ENCODE measurements at regions not wholly inside any gene's neighbourhood (a gene's known extent, or its start where the extent isn't known, plus 50 kb on each side); places are given as distances from the start of the nearest gene placed in this dataset.
"Not testable (repeated sequence)": the region's sequence is repeated elsewhere in the genome, so short reads cannot be mapped to it uniquely, and the experiment has no call there.

DNA sequence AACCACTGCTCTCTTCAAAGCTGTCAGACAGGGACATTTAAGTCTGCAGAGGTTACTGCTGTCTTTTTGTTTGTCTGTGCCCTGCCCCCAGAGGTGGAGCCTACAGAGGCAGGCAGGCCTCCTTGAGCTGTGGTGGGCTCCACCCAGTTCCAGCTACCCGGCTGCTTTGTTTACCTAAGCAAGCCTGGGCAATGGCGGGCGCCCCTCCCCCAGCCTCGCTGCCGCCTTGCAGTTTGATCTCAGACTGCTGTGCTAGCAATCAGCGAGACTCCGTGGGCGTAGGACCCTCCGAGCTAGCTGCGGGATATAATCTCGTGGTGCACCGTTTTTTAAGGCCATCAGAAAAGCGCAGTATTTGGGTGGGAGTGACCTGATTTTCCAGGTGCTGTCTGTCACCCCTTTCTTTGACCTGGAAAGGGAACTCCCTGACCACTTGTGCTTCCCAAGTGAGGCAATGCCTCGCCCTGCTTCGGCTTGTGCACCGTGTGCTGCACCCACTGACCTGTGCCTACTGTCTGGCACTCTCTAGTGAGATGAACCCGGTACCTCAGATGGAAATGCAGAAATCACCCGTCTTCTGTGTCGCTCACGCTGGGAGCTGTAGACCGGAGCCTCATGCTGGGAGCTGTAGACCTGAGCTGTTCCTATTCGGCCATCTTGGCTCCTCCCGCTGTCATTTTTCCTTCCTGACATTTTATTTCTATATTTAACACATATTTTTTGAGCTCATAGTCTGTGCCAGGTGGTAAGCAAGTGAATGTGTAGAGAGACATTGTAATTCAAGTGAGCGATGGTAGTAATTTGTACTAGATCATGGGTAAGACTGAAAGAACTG is 551.5 kb downstream of the RAB38 start:
- DNase-seq: not testable (repeated sequence)

DNA sequence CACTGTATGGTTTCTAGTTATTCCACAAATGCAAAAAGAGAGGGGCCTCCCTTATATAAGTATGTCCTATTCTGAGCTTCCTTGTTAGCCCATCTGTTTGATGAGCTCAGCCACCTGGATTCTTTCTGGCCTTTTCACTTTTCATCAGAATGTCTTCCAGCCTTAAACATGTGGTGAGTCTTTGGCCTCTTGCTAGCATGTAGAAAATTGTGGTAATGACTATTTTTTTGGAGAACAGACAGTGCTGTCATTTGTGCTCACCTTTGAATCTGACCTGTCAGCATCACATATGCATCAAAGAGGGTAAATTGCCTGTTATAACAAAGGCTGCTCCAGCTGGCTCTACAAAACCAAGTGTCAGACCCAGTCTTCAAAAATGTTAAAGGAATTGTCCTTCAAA is 558.7 kb downstream of the RAB38 start:
- no peak for DNase-seq

- DNase-seq: no peak
Measured at GRCh38 chr11:87604350-87604749, 566.6 kb downstream of the TMEM135 start.

- DNase-seq: no peak
Measured at GRCh38 chr11:87603887-87604286, 566.2 kb downstream of the TMEM135 start.

GRCh38 chr11:87602776-87603175 is 565.0 kb downstream of the TMEM135 start:
- DNase-seq: no peak

DNA sequence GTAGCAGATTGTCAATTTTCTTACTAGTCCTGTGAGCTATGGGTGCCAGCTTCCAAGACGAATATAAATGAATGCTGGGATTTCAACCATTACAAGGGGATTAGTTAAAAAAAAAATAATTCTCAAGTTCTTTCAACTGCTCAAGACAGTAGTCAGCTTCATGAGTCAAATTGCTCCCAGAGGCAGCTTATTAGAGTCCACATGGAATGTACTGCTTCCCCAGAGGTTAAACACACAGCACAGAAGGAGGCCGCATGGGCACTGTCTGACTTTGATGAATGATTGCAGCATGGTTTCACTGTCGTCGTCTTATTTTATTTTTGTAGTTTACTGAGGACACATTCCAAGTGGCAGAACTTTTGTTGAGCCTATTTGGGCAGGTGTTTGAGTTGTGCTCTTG is 563.2 kb downstream of the TMEM135 start:
- no peak for DNase-seq

GRCh38 chr11:87597725-87598124 is 560.0 kb downstream of the TMEM135 start:
- no peak for DNase-seq

- no peak for DNase-seq
Measured at GRCh38 chr11:87596176-87596575, 558.4 kb downstream of the TMEM135 start.

- no peak for DNase-seq
Measured at GRCh38 chr11:87589082-87589481, 551.3 kb downstream of the TMEM135 start.

DNA sequence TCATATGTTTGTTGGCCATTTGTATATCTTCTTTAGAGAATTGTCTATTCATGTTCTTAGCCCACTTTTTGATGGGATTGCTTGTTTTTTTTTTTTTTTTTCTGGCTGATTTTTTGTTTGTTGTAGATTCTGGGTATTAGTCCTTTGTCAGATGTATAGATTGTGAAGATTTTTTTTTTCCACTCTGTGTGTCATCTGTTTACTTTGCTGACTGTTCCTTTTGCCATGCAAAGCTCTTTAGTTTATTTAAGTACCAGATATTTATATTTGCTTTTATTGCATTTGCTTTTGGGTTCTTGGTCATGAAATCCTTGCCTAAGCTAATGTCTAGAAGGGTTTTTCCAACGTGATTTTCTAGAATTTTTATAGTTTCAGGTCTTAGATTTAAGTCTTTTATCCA is 547.9 kb downstream of the TMEM135 start:
- DNase-seq: not testable (repeated sequence)

DNA sequence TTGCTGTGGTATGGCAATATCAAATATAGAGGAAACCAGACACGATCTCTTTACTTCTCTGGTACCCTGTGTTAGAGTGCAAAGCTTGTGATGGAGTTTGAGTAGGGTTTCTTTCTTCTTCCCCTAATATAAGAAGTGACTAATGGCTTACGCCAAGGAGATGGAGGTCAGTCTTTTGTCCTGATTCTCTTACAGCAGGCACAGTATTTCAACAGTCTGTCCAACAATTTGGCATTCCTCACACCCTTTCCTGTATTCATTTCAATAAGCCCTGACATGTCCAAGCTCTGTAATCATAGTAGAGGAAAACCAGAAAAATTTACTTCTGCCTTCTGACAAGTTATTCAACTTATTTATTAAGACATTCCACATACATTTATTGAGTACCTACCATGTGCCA is 546.2 kb downstream of the TMEM135 start:
- DNase-seq: no peak

DNA sequence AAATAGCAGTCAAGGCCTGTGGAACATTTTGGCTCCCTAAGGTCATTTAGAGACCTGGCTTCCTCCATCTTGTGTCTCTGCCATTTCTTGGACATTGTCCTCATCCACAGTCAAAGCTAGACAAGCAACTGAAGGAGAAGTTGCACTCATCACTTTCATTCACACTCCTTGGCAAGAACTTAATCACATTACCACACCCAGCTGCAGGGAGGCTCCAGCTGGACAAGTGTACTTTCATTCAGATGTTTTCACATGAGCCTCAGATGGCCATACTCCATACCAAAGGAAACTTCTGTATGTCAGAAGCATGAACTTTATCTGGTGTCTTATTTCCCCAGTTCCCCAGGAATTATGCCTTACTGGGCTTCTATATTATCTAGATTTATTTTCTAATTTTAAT is 537.4 kb downstream of the TMEM135 start:
- no peak for DNase-seq

DNA sequence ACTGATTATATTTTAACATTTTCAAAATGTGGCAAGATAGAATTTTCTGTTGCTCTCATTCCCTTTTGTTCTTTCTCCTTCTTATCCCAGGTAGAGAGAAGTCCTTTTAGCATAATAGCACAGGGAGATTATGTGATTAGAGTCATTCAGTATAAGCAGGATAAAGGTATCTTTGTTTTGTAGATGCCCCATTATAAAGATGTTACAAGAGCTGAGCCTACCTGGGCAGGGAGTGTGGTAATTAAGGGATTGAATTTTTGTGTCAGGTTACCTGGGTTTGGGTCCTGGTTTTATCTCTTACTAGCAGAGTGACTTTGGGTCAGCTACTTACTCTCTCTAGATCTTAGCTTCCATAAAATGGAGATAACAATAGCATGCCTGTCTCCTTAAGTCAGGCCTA is 536.5 kb downstream of the TMEM135 start:
- no peak for DNase-seq

DNA sequence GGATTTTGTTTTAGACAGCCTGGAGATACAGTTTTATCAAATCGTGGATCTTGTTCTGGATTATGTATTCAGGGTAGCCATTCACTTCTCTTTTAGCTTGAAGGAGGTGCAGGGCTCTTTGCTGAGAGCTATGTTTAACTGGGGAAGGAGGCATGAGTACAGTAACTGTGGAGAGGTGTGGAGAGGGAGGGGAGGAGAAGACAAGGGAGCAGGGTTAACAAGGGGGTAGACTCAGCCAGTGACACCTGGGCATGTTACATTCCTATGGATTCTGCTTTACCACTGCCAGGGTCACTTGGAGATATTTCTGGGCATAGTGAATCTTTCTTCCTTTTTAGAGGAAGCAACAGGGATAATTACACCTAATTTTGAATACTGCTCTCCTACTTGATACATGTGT is 536.0 kb downstream of the TMEM135 start:
- DNase-seq: no peak

DNA sequence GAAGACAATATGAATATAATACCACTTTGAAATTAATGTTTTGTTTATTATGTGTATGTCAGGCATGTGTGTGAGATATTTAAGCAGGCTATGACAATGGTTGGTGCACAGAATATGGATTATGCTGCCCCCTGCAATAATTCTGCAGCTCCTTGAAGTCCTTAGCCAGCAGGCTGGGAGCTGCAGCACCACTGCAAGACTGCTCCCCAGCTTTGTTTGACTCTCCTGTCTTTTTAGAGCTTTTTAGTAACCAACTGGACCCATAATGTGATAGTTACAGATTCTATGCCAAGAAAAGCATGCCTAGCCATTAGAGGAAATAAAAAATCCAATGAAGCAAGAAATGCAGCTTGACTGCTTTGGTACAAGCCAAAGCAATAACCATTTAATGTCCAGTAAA is 535.1 kb downstream of the TMEM135 start:
- DNase-seq: no peak

- DNase-seq: no peak
Measured at GRCh38 chr11:87560352-87560751, 522.6 kb downstream of the TMEM135 start.

- not testable (repeated sequence) for DNase-seq
Measured at GRCh38 chr11:87559852-87560251, 522.1 kb downstream of the TMEM135 start.

DNA sequence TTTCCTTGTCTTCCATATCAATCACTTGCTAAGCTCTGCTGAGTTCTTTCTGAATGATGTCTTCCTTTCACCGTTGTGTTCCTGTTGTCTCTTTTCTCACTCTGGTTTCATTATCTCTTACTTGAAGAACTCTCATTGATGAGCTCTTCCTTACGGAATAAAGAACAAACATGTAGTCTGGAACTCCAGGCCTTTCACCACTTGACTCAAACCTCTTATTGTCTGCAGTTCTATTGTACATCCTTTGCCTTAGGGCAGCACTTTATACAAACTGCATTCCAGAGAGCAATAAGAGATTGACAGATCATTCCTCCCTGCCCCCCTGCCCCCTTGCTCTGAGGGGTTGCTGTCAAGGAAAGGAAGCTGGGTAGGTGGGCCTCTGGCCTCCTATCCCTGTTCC is 517.4 kb downstream of the TMEM135 start:
- DNase-seq: no peak

- DNase-seq: no peak
Measured at GRCh38 chr11:87548797-87549196, 511.1 kb downstream of the TMEM135 start.

DNA sequence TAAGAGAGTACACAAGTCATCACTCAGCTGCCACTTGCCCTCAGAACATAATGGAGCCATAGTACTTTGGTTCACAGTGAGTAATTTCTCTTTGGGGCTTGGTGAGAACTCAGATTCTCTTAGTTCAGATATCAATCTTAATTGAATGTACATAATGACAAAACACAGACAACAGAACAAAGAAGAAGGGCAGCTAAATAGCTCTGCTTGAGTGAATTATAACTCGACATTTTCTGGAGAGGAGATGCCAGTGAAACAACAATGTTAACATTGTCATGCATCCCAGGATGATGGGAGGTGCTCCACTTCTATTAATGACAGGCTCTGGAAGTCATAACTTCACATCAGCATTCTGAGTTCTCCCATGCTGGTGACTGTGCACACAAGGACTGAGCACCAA is 508.1 kb downstream of the TMEM135 start:
- DNase-seq: no peak

GRCh38 chr11:87539596-87539995 is 501.9 kb downstream of the TMEM135 start:
- DNase-seq: no peak

- DNase-seq: no peak
Measured at GRCh38 chr11:87536565-87536964, 498.8 kb downstream of the TMEM135 start.

- no peak for DNase-seq
Measured at GRCh38 chr11:87536016-87536415, 498.3 kb downstream of the TMEM135 start.

GRCh38 chr11:87535513-87535912 is 497.8 kb downstream of the TMEM135 start:
- DNase-seq: no peak

- DNase-seq: not testable (repeated sequence)
Measured at GRCh38 chr11:87531835-87532234, 494.1 kb downstream of the TMEM135 start.
